Left colon (tissue), 2 donors: ENCODE measurements at regions not wholly inside any gene's neighbourhood (a gene's known extent, or its start where the extent isn't known, plus 50 kb on each side); places are given as distances from the start of the nearest gene placed in this dataset.
A peak's percentile ranks its signal among the peaks of the same experiment; 100 is the strongest.
"Not testable (repeated sequence)": the region's sequence is repeated elsewhere in the genome, so short reads cannot be mapped to it uniquely, and the experiment has no call there.

Source experiments
- ATAC-seq: fragments of 200-7000 bp; cut with Tn5 transposase; one replicate; pipeline ENCODE4 v1.9.1; 2020; ENCODE audit warnings: mild to moderate bottlenecking, moderate library complexity
- DNase-seq, 2 donors: peaks; one replicate each; pipeline ENCODE4 v3.0.0-alpha.2; 2020
- intact Hi-C, 2 donors: fragments of 100-400 bp; cut with DNase I in 1 of 2; cut with micrococcal nuclease in 1 of 2; formaldehyde crosslinking; loops; one replicate each; pipeline versions ENCODE4 v1.11.2 to v1.14.0; 2022; cut with DNase I, micrococcal nuclease
- donor health status: DM: no; HTN: no; CAD: no.
- donor health status: DM: yes; HTN: yes; CAD: no.

DNA sequence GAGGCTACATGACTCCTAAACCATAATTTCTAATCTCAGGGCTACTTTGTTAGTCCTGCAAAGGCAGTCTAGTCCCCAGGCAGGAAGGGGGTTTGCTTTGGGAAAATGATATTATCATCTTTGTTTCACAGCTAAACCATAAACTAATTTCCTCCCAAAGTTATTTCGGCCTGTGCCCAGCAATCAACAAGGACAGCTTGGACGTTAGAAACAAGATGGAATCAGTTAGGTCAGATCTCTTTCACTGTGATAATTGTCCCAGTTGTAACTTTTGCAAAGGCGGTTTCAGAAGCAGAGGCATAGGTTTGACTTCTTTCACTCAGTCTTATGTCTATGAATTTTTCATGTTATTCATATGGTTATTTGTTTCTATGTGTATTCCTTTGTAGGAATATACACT lies 119.1 kb downstream of the PPIAL4G start:
- DNase-seq, intact Hi-C loops, ATAC-seq: not testable (repeated sequence)

DNA sequence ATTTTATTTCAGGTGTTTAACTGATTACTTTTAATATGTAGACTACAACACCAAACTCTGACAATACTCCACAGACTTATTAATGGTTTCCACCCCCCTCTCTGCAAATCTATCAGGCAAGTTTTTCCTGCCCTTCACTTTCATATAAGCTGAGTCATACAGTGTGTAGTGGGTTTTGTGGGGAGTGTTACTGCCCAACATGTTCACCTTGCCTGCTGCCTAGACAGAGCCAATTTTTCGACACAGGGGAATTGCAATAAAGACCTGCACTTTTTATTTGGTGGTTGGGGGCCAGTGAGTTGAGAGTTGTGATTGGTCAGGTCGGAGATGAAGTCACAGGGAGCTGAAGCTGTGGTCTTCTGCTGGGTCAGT lies 119.7 kb downstream of the PPIAL4G start:
- DNase-seq = no peak
- no peak for ATAC-seq
- intact Hi-C loops = no loop called here

DNA sequence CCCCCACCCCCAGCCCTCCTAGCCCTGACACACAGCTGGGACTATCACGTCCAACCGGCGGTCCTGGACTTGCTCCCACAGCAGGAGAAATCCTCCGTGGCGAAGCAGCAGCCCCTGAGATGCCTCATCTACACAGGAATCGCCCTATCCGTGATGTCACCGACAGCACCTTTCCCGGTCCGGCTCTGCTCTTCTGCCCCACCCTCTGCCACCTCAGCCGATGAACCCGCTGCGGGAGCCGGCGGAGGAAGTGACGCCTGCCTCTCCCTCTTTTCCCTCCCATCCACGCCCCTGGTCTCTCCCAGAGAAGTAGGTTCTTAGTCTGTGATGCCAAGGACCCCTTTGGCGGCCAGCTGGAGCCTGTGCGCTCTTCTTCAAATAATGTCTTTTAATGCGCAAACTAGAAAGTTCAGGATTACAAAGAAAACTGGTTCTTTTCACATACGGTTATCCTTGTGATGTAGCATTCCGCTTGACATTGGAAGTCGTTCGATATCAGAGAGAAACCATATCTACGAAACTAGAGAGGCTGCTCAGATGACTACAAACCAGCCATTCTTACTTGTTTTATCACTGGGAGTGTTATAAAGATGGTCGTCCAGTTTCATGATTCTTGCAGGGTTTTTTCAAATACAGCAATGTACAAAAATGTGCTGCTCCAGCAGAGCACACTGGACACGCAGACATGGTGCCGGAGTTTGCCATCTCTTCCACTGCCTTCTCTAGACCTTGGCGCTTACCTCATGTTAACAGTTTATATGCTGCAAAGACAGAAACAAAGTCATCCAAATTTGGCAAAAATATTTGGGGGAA lies 120.3 kb downstream of the PPIAL4G start:
- ATAC-seq = peak; percentile 97

DNA sequence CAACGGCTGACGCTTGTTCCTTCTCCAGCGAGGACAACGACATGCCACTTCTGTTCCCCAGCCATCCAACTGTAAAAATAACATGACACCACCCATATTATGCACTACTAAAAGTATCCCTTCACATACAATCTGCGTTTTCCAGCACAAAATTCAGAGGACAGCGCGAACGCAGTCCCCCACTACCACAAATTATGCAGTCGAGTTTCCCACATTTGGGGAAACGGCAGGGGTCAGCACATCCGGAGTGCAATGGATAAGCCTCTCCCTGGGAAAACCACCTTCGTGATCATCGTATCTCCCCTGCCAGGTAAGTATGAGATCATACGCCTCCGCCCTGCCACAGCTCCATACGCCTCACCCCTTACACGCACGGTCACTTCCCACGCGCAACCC lies 120.9 kb downstream of the PPIAL4G start:
- intact Hi-C loops = no loop called here
- ATAC-seq (peak; percentile 70), DNase-seq (peak; percentile 17 to 33)

More for the DNA sequence above, 120.3 kb downstream of the PPIAL4G start:
- intact Hi-C loops = no loop called here
- DNase-seq = peak; percentile 76 to 87

DNA sequence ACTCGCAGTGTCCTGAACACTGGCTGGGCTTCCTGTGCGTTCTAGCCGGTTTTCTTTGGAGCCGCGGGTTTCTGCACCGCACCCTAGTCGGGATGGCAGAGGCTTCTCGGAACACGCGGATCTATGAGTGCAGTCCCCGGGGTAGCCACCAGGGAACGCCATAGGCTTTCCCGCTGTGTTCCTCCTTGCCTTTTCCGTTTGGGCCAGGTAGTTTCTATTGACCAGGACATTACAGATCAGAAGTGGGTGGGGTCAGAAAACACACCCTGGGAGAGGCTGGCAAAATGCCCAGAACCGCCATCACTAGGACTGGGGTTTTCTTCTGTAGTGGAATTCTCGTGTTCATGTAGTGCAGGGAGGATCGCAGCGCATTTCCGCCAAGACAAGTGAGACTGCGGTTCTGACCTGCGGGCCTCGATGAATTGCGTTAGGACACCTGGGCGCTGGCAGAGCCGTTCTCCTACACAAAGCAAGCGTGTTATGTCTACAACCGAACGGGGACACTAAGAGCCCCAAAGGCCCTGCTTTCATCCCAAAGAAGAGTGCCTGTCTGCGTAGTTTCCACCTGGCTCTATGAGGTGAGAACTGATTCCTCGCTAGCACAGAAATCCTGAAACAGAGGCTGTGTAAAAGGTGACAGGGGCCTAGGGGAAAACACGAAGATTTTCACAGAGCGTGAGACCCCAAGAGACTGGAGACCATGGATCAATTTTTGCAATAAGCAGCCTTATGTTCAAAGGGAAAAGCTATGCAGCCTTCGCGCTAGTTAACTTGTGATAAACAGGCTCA lies 121.5 kb downstream of the PPIAL4G start:
- DNase-seq = peak; percentile 85 to 95
- intact Hi-C loops = not testable (repeated sequence)
- peak; percentile 63 for ATAC-seq

DNA sequence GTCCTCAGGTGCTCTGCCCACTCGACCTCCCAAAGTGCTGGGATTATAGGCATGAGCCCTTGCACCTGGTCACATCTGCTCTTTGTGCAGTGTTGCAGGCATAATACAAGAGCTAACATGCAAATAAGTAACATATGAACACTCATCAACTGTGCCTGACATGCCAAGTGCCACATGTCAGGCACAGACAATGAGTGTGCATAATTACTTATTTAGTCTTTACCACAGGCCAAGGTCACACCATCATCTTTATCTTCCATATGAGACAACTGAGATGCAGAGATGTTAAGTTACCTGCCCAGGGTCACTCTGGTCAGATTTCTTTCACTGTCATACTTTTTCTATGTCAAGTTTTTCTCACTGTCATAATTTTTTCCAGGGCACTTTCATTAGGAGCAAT lies 126.1 kb downstream of the PPIAL4G start:
- intact Hi-C loops = no loop called here
- DNase-seq (no peak), ATAC-seq (no peak)

DNA sequence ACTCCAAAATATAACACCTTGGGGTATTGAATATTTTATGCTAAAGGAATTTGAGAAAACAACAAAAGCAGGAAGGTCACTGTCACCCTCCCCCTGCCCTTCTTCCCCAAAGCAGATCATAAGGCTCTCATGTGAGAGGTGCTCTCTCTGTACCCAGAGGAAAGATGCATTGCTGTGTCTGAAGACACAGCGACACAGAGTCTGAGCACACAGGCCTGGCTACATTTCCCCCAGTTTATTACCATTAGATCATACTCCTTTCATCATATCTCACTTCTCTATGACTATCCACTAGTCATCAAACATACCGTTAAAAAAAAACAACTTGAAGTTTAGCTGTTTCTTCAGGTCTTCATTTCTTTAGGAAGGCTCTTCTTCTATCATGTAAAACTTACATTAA lies 127.1 kb downstream of the PPIAL4G start:
- no peak for DNase-seq
- ATAC-seq = peak; percentile 37
- intact Hi-C loops = no loop called here

DNA sequence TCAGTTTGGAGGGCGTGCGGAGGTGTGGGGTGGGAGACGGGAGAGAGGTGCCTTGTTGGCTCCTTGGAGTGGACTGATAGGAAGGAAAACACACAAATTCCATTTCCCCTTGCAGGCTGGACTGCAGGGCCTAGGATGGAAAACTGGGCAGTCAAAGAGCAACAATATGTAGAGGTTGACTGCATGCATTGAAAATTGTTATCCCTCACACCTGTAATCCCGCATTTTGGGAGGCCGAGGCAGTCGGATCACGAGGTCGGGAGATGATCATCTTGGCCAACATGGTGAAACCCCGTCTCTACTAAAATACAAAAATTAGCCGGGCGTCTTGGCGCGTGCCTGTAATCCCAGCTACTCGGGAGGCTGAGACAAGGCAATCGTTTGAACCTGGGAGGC lies 128.2 kb downstream of the PPIAL4G start:
- DNase-seq = no peak
- ATAC-seq = no peak
- intact Hi-C loops = no loop called here

DNA sequence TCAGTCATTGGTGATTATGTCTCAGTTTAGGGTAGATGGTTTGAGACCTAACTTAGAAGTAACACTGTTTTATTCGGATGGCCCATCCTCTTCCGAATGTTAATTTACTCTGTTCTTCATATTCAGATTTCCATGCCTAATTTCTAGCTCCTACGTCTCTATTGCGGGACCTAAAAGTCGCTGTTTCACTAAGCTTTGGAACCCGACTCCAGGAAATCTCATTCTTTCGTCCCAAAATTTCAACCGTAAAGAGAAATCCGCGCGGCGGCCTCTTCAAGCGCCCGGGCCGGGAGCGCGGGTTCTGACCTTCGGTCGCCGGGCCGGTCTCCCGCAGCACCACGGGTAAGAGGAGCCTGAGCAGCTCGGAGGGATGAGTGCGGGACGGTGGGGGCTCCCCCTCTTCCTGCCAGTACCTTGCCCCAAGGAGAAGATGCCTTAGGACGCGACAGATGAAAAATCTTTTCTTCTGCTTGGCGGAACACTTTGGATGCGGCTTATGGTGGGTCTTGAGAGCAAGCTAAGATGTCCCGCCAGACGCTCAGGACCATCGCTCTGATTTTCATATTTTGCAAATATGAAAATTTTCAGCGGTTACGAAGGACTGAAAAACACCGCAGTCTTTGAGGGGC lies 128.7 kb downstream of the PPIAL4G start:
- DNase-seq (no peak), ATAC-seq (no peak)
- intact Hi-C loops = no loop called here

DNA sequence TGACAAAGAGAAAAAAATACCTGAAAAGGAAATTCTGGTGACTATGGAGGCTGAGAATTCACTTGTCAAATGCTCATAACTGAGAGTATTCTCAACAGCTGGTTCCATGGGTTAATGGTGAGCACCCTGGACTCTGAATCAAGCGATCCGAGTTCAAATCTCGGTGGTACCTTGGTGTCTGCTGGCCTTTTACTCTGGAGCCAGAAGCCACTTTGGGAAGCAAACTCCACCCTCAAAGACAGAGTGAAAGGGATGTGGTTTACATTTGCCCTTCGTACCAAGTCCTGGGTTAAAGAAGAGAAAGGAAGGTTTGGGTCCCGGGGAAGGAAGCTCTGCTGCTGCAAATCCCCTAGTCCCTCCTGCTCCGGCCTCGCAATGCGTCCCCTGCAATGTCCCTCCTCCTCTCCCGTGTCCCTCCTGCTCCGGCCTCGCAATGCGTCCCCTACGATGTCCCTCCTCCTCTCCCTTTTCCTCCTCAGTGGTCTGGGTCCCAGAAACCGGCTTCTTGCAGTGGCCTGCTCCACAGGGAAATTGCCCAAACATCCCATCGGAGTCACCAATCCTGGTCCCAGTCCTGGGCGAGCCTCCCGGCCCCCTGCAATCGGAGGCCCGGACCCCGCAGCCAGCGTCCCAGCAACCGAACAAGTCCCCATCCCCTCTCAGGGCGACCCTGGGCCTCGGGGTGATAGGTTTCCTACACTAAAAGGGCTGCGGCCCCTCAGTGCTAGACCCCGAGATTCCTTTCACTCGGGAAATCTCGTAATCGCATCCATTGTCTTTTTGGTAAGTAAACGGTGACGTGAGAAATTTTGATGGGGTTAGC lies 129.4 kb downstream of the PPIAL4G start:
- DNase-seq (no peak), ATAC-seq (no peak)
- intact Hi-C loops = no loop called here

DNA sequence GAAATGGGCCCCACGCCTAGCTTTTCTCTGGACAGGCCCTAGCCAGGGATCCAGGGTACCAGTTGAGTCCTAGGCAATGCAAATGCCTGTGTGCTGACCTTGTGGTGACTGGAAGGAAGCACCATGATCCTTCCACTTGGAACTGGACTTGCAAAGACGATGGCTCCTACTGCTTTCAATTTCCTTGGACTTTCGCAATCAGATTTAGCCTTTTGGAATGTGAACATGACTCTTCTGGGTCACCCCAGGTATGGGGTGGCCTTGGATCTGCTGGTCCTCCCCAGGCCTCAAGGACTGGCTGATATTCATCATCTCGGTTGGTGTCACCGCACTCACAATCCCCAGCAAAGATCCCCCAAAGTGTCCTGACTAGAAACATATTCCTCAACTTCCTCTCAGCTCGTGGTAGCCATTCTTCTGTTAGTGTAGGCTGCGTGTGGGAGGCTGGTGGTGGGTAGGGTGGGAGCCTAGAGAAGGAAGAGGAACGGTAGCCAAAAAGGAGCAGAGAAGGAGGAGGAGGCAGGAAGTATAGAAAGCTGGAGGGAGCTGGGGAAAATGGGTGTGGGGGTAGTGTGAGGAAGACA lies 130.5 kb downstream of the PPIAL4G start:
- ATAC-seq = no peak
- intact Hi-C loops = no loop called here
- DNase-seq = no peak

DNA sequence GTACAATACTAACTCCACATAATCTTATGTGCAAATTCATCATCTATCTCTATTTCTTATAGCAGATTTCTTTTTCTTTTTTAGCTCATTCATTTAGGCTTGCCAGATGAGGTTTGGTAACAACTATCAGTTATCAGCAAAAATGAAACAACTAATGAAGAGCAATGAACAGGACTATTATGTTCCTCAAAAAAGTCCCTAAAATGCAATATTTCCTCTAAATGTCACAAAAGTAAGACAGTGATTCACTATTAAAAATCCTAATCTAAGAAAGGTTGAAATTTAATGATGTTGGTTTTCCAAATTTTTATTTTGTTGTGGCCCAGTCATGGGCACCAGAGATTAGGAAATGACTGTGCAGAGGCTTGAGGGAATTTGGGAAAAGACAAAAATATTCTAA lies 135.3 kb downstream of the PPIAL4G start:
- intact Hi-C loops = no loop called here
- no peak for ATAC-seq
- DNase-seq = no peak

DNA sequence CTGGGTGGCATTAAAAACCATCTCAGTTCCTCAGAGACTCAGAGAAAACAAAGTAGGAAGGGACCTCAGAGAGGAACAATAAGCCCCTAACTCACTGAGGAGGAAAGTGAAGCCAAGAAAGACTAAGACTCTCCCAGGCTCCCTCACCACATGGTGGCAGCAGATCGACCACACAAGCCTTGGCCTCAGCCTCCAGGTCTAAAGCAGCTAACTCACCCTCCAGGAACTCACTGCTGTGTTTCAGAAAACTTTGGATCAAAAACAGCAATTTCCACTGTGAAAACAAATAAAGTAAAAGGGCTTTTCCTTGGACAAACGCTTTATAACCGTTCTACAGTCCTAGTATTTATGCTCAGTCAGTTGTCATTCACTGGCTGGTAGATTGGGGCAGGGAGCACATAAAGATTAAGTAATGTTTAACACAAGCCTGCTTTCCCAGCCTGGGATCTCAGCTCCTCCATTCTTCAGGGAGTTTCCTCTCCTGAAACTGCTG lies 137.4 kb downstream of the PPIAL4G start:
- intact Hi-C loops = not testable (repeated sequence)
- ATAC-seq (peak; percentile 97), DNase-seq (peak; percentile 29 to 39)

DNA sequence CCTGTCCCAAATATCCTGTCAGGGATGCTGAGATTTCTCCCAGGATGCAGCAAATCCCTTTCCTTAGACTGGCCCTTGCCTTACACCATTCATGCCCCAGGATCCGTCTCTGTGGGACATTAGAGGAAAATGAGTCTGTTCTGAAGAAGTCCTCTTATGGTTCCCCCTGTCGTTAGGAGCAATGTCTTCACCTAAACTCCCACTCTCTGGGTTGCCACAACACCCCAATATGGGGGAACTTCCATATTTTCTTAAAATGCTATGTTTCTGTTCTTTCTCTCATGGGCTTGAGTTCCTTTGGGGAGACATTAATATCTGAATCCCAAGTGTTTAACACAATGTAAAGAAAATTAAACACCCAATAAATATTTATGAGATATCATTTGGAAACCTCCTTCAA lies 138.5 kb downstream of the PPIAL4G start:
- intact Hi-C loops, ATAC-seq, DNase-seq: not testable (repeated sequence)

DNA sequence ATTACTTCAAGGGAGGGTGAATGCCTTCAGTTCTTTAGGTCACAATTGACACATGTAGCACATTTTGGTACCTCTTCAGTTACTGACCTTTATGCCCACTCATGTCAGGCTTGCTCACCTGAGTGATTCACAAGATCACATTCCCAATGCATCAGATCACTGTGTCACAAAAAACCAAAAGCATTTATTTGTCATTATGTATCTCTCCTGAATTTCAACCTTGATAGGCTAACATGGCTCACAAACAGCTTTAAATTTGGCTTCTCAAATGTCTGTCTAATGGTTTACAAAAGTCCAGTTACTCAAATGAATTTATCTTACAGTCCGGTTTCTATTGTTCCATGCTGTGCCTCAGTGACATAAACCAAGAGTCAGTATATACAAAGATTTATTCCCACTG lies 141.4 kb downstream of the PPIAL4G start:
- intact Hi-C loops, ATAC-seq, DNase-seq: not testable (repeated sequence)

DNA sequence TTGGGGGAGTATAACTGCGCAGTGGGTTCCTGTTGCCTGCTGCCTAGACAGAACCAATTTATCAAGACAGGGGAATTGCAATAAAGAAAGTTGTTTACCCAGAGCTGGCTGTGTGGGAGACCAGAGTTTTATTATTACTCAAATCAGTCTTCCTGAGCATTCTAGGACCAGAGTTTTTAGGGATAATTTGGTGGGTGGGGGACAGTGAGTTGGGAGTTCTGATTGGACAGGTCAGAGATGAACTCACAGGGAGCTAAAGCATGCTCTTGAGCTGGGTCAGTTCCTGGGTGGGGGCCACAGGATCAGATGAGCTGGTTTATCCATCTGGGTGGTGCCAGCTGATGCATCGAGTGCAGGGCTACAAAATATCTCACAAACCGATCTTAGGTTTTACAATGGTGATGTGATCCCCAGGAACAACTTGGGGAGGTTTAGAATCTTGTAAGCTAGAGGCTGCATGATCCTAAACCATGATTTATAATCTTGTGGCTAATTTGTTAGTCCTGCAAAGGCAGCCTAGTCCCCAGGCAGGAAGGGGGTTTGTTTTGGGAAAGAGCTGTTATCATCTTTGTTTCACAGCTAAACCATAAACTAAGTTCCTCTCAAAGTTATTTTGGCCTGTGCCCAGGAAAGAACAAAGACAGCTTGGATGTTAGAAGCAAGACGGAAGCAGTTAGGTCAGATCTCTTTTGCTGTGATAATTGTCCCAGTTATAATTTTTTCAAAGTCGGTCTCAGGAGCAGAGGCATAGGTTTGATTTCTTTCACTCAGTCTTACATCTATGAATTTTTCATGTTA lies 146.8 kb downstream of the PPIAL4G start:
- DNase-seq, intact Hi-C loops: not testable (repeated sequence)

DNA sequence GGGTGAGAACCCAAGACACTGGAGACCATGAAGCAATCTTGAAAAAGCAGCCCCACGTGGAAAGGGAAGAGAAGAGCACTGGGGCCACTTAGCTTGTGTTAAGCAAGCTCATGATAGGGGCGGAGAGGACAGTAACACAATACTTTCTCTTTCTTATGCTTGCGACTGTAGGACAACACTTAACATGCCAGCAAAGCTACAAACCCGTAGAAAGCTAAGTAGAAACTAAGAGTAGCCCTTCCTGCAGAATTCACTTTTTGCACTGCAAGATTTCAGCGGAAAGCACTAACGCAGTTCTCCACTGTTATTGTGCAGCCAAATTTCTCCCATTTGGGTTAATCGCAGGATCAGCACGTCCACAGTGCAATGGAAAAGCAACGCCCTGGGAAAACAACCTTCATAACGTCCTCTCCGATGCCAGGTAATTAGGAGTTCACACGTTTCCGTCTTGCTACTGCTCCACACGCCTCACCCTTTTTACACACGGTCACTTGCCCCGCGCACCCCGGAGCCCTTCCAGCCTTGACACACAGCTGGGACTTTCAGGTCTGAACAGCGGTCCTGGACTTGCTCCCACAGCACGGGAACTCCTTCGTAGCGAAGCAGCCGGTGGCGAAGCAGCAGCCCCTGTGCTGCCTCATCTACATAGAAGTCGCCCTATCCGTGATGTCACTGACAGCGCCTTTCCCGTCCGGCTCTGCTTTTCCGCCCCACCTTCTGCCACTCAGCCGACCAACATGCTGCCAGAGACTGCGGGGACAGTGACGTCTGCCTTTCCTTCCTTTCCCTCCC lies 148.6 kb downstream of the PPIAL4G start:
- intact Hi-C loops = no loop called here
- ATAC-seq = peak; percentile 89
- peak; percentile 90 to 95 for DNase-seq

More for the DNA sequence above, 146.8 kb downstream of the PPIAL4G start:
- ATAC-seq = not testable (repeated sequence)
